KOPT-K1 (cell line): ENCODE measurements at regions not wholly inside any gene's neighbourhood (a gene's known extent, or its start where the extent isn't known, plus 50 kb on each side); places are given as distances from the start of the nearest gene placed in this dataset.
"Not testable (repeated sequence)": the region's sequence is repeated elsewhere in the genome, so short reads cannot be mapped to it uniquely, and the experiment has no call there.

Experiments used
- H3K27ac ChIP-seq: fragments of 200-600 bp; sonication (generic); 2 replicates; pipeline ENCODE4 v1.5.1; 2016; ENCODE audit warnings: antibody characterized with exemption, mild to moderate bottlenecking, low read depth, low read length; ENCODE audit not compliant: poor library complexity, severe bottlenecking
- H3K36me3 ChIP-seq: fragments of 200-600 bp; sonication (generic); 2 replicates; pipeline ENCODE4 v1.5.1; 2017; ENCODE audit warnings: antibody characterized with exemption, mild to moderate bottlenecking, low read length, moderate library complexity; ENCODE audit not compliant: insufficient read depth
- H3K9me3 ChIP-seq: fragments of 200-600 bp; sonication (generic); 2 replicates; pipeline ENCODE4 v1.5.1; 2017; ENCODE audit warnings: antibody characterized with exemption, low read length, mild to moderate bottlenecking; ENCODE audit not compliant: insufficient read depth, poor library complexity, severe bottlenecking

DNA sequence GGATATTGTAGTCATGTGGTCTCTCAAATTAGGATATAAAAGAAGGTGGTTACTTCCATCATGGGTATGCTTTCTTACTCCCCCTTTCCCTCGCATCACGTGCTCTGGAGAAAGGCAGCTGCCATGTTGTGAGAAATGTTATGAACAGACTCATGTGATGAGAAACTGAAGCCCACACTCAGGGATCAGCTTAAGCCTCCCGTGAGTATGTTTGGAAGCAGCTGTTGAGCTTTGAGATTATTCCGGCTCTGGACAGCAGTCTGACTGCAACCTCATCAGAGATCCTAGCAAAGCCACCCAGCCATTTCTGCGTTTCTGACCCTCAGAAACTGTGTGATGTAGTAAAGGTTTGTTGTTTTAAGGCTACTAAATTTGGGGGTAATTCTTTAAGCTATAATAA, 700.1 kb downstream of the ADCYAP1 start:
- Histone ChIP-seq H3K27ac (no peak overlapping the region), H3K9me3 (no peaks in the 10 kb centered on the region)

DNA sequence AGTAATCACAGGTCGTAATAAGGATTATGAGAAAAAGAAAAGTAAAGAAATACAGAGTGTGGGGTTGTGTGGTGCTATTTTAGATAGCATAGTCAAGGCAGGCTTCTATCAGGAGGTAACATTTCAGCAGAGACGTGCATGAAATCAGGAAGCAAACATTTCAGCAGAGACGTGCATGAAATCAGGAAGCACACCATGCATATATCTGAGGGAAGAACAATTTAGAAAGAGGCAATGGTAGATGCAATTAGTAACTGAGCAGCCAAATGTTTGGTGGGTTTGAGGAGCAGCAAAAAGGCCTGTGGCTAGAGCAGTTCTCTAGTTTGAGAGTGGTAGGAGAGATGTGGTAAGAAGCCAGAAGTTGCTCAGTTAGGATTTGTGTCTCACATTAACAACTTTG, 713.7 kb downstream of the ADCYAP1 start:
- no peaks in the 10 kb centered on the region for H3K9me3 ChIP-seq
- no peaks in the 10 kb centered on the region for H3K36me3 ChIP-seq
- H3K27ac ChIP-seq: no peak overlapping the region

More for the DNA sequence above, 700.1 kb downstream of the ADCYAP1 start:
- no peaks in the 10 kb centered on the region for H3K36me3 ChIP-seq

DNA sequence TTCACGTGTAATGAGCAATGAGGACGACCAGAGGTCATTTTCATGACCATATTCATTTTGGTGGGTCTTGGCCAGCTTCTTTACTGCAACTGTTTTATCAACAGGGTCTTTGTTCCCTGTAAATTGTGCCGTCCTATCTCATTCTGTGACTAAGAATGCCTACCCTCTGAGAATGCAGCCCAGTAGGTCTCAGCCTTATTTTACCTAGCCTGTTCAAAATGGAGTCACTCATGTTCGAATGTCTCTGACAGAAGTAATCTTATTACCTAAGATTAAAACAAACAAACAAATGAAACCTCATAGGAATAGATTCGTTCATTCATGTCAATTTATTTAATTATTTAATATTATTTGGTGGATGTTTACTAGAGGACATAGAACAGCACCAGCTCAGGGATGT, 714.8 kb downstream of the ADCYAP1 start:
- Histone ChIP-seq H3K9me3 (no peaks in the 10 kb centered on the region), H3K27ac (no peak overlapping the region), H3K36me3 (no peaks in the 10 kb centered on the region)

DNA sequence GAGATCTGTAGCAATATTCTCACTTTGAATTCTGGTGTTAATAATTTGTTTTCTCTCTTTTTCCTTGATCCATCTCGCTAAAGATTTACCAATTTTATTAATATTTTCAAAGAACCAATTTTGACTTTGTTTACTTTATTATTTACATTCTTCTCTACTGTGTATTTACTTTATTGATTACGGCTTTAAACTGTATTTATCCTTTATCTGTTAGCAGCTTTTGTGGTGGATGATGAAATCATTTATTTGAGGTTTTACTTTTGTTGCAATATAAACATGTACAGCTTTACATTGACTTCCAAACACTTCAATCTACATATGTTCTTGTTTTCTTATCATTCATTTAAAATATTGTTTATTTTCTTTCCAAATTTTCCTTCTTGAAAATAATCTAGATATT, 719.9 kb downstream of the ADCYAP1 start:
- H3K27ac ChIP-seq: no peak overlapping the region
- H3K36me3 ChIP-seq: no peaks in the 10 kb centered on the region

DNA sequence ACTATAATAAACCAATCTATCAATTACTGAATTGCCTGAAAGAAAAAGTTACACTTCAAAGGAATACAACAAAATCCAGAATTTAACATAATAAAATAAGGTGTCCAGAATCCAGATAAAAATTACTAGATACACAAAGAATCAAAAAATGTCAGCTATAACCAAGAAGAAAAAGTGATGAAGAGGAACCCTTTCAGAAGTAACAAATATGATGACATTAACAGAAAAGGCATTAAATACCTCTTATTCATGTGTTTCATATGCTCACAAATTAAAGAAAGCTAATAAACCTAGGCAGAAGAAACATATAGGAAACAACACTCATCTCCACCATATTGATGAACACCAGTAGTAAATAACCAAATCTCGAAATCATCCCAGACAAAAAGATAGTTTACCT, 722.8 kb downstream of the ADCYAP1 start:
- Histone ChIP-seq H3K36me3 (no peaks in the 10 kb centered on the region), H3K27ac (no peak overlapping the region), H3K9me3 (no peaks in the 10 kb centered on the region)

More for the DNA sequence above, 719.9 kb downstream of the ADCYAP1 start:
- H3K9me3 ChIP-seq: no peaks in the 10 kb centered on the region

DNA sequence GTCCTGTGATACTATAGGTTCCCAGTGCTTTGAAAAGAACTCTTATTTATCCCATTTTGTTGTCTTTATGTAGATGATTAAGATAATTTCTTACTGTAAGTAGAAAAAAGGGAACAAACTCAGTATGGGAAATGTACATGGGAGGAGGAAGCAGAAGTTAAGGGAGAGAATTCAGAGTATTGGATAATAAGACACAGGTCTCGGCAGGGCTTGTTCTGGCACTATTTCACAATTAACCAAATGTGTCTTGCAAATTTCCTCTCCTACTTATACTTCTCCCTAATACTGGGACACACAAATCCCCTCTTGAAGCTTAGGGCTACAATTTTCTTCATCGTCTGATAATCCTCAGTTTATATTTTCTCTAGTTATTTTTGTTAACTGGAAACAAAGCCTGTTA, 744.0 kb downstream of the ADCYAP1 start:
- Histone ChIP-seq H3K27ac (no peak overlapping the region), H3K9me3 (no peaks in the 10 kb centered on the region)

DNA sequence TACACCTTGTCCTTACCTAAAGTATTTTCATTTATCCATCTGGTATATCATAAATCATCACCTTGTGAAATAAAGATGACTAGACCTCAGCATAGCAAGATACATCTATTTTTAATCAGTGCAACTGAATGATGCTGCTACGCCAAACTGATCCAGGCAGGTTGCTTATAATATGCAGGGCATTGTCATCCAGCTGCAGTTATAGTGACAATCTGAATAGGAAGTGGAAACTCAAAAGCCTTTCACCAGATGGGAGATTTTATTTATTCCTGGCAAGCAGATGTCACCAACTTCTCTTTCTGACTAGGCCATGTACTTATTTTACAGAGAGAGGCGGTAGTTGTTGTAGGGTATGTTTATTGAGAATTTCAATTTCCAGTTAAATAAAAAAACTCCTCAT, 747.3 kb downstream of the ADCYAP1 start:
- Histone ChIP-seq H3K9me3 (no peaks in the 10 kb centered on the region), H3K36me3 (no peaks in the 10 kb centered on the region), H3K27ac (no peak overlapping the region)

More for the DNA sequence above, 744.0 kb downstream of the ADCYAP1 start:
- H3K36me3 ChIP-seq: no peaks in the 10 kb centered on the region

DNA sequence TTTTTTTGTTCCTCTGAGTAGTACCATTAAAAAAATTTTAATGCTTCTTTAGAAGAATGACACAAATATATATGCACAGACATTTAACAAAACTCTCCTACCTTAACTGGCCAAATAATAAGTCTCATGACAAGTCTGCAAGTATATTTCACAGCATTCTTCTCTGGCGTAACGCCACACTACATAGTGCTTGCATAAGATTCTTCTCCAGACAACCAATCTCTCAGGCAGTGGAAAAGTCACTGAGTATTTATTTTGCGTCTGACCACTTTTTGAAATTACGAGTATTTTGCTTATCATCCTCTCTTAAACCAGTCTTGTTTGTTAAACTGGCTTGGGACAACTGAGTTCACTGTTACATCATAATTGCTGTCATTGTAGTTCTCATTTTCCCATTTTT, 749.2 kb downstream of the ADCYAP1 start:
- Histone ChIP-seq H3K9me3 (no peaks in the 10 kb centered on the region), H3K27ac (no peak overlapping the region), H3K36me3 (no peaks in the 10 kb centered on the region)

DNA sequence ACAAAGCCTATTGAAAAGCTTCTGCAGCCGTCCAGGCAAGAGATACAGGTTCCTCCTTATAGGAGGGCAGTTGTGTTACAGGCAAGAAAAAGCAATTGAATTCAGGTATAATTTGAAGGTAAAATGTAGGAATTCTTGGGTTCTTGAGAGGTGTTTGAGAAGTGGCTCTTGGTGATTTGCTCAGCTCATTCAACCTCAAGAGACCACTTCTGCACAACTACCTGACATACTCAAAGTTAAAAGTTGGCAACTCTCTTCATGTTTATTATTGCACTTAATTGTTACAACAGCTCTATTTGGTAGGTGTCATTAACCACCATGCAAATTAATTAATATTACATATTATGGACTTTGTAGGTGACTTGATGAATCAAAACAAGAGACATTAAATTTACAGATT, 753.2 kb downstream of the ADCYAP1 start:
- Histone ChIP-seq H3K36me3 (no peaks in the 10 kb centered on the region), H3K27ac (no peak overlapping the region), H3K9me3 (no peaks in the 10 kb centered on the region)

DNA sequence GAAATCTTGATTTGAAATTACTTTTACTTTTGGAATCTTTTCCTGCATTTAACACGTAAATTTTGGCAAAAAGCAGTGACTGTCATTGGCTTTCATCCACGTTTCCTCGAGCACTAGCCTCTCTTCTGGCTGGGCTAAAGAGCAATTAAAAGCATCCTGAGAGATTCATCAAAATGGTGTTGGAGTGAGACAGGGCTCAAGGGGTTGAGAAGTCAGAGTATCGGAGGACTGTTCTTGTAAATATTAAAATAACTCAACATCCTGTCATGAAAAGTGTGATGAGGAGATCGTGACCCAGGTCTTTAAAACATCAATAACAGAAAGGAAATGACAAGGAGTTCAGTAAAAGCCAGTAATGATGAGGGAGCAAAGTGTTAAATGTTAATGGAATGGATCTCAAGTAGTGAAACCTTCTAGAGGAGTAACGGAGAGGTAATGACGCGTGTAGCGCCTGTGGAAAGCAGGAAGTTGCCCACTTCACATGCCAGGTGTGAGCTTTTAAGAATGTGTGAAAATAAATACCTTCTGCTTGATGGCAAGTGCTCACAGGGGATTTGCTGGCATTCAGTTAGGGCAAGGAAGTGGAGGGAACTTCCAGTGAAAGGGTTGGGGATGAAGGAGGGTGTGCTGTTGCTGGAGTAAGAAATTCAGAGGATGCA, 754.4 kb downstream of the ADCYAP1 start:
- H3K36me3 ChIP-seq: no peaks in the 10 kb centered on the region
- H3K9me3 ChIP-seq: no peaks in the 10 kb centered on the region
- H3K27ac ChIP-seq: no peak overlapping the region

DNA sequence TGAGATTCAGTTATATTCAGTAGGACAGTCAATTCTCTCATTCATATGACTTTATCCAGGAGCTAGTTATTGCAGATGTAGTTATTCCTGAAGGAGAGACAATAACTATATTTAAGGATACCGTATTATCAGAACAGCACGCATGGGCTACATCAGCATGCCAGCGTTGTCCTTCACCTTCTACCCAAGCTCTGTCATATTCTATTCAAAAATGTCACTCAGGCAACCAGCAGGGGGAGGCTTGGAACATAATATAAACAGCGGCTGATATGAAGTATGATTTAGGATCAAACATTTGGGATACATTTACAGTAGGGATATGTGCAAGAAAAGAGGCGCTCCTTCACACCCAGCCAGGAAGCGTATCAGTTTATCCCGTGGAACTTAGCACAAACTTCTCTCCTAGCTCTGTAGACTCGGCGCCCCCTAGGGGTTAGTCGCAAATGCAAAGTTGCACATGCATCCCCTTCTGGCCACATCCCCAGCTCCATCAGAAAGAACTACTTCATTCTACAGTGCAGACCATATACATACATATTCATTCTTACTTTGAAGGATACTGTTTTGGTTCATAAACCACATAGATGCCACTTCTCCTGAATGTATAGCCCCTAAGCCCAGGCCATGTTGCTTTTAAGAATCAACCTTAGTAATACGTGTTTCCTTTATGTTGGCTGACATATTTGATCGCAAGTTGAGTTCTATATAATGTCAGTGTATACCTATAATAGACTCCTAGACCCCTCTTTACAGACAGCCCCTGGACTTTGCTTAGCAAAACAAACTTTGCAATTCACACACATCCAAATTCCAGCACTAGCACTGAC, 759.4 kb downstream of the ADCYAP1 start:
- Histone ChIP-seq H3K27ac (no peak overlapping the region), H3K36me3 (no peaks in the 10 kb centered on the region), H3K9me3 (no peaks in the 10 kb centered on the region)

DNA sequence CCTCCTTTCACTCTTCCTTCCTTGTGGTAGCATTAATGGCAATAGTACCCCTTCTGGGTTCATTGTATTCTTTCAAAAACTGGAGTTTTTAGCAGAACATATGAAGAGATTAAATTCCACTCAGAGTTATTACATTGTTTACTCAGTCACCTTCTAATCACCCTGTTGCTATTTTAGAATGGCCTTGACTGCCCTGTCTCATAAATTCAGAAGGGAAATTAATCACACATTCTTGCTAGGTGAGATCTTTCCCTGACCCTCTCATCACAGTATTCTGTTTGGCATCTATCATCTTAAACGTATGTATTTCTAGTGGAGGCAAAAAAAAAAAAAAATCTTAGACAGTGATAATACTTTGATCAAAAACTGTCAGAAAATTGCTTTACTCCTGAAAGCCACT, 760.4 kb downstream of the ADCYAP1 start:
- Histone ChIP-seq H3K27ac (no peak overlapping the region), H3K9me3 (no peaks in the 10 kb centered on the region), H3K36me3 (no peaks in the 10 kb centered on the region)

DNA sequence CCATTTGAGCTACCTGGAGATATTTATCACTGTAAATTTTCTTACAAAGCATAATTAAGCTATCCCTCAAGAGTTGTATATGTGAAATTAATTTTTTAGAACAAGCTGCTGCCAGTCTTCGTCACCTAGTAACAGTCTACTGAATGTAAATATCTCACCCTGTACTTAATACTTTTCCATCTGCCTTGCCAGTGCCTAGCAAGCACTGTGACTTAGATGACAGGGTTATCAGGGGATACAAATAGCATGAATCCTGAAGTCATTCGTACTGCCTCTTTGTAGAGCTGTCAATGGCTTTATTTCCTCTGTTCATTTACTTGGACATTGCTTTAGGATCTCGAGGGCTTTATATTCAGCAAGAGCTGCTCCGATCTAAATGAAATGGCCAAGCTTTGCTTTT, 763.6 kb downstream of the ADCYAP1 start:
- H3K36me3 ChIP-seq: no peaks in the 10 kb centered on the region
- H3K27ac ChIP-seq: no peak overlapping the region
- H3K9me3 ChIP-seq: no peaks in the 10 kb centered on the region

DNA sequence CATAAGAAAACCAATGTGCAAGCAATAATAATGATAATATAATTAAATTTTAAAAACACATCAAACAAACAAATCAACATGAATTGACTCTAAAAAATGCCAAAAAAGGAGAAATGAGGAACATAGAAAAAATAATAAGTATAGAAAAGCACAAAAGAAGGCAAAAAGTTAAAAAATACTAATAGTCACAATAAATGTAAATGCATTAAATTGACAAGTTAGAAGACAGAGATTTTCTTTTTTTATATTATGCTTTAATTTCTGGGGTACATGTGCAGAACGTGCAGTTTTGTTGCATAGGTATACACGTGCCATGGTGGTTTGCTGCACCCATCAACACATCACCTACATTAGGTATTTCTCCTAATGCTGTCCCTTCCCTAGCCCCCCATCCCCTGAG, 767.0 kb downstream of the ADCYAP1 start:
- not testable (repeated sequence) for H3K36me3 ChIP-seq, H3K27ac ChIP-seq, H3K9me3 ChIP-seq

DNA sequence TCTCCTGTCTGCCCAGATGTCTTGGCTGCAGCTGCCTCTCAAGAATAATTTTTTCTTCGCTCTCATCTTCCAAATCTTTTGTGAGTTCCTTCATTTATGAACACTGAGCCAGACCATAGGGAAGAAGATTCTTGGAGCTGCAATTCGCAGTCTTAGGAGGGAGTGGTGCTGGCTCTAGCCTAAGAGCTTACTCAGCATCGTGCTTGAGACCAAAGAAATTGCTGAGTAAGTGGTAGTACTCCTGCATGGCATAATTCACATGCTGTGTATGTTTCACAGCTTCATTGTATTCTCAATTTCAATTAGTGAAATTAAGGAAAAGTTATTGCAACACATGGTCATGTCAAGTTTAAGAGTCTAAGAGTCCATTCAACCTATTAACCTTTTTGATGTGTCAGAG, 771.7 kb downstream of the ADCYAP1 start:
- Histone ChIP-seq H3K9me3 (no peaks in the 10 kb centered on the region), H3K36me3 (no peaks in the 10 kb centered on the region), H3K27ac (no peak overlapping the region)

DNA sequence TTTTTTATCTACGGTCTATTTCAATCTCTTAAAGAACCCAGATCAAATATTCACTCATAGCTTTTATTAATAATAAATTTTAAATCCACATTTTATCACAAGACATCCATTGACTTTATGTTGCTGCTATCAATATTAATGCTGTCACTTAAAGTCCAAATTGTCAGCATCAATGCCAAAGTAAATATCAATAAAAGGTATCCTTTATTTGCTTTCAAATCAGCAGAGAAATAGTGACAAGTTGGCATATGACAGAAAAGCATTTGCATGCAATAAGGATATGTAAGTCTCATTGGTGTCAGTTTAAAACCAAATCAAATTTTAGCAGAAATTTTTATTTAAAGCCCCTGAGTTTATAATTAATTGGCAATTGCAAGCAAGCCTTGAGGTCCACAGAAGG, 775.4 kb downstream of the ADCYAP1 start:
- no peaks in the 10 kb centered on the region for H3K9me3 ChIP-seq
- no peak overlapping the region for H3K27ac ChIP-seq
- no peaks in the 10 kb centered on the region for H3K36me3 ChIP-seq
